ENCODE measurements at regions not wholly inside any gene's neighbourhood (a gene's known extent, or its start where the extent isn't known, plus 50 kb on each side); places are given as distances from the start of the nearest gene placed in this dataset.
"Not testable (repeated sequence)": the region's sequence is repeated elsewhere in the genome, so short reads cannot be mapped to it uniquely, and the experiment has no call there.

GRCh38 chr18:28736951-28737350 lies 560.0 kb upstream of the CDH2 start:
- no peak for DNase-seq
- POLR2A ChIA-PET = no interaction called here
- Mint-ChIP-seq H3K27me3 (no peaks in the 10 kb centered on the region), H3K4me1 (no peaks in the 10 kb centered on the region), H3K9me3 (peaks cover 7% of the 10 kb centered on the region), H3K4me3 (no peak overlapping the region), H3K36me3 (ENCODE audit: low read depth) (no peaks in the 10 kb centered on the region), H3K27ac (no peak overlapping the region)
- ATAC-seq (ENCODE audit: low read depth) = no peak
- CTCF ChIA-PET = no interaction called here
- TF ChIP-seq CTCF (IDR thresholded peaks at IDR 0.05) = no peak
- intact Hi-C loops (cut with micrococcal nuclease) = no loop called here

DNA sequence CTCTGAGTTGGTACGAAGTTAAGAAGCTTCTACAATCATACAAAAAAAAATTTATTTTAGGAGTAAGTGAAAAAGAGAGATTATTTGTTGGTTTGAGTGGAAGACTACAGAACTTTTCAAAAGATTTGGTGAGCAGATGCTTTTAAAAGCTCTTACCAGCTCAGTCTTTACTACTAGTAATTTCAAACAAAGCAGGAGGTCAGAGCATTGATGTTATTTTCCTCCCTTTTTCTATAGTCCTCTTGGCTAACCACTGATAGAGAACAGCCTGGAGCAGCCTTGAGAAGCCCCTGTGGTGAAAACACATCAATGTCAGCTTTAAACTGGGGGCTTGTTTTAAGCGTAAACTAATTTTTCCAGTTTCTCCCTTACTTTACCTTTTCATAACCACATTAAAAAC lies 559.3 kb upstream of the CDH2 start:
- intact Hi-C loops (cut with micrococcal nuclease) = no loop called here
- H3K4me1 Mint-ChIP-seq = no peaks in the 10 kb centered on the region
- TF ChIP-seq CTCF (IDR thresholded peaks at IDR 0.05) = no peak
- ChIA-PET CTCF (no interaction called here), POLR2A (no interaction called here)
- H3K27me3 Mint-ChIP-seq = no peaks in the 10 kb centered on the region
- no peak overlapping the region for H3K4me3 Mint-ChIP-seq
- DNase-seq = no peak
- H3K27ac Mint-ChIP-seq = no peak overlapping the region
- peaks cover 7% of the 10 kb centered on the region for H3K9me3 Mint-ChIP-seq
- H3K36me3 Mint-ChIP-seq (ENCODE audit: low read depth) = no peaks in the 10 kb centered on the region
- no peak for ATAC-seq (ENCODE audit: low read depth)

DNA sequence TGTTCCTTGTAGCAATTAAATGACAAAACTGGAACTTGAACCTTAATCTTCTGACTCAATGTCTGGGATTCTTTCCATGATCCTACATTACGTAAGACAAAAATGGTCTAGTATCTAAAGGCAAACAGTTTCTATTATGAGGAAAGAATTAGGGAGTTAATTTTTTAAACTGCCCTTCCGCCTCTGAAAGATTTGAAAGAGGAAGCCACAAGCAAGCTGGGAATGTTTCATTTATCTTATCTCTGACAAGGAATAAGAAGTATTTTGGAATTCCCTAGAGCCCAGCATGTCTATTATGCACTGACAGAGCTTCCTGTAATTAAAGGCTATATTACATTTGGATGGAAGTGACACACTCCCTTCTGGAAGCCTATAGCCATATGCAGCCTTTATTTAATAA lies 558.8 kb upstream of the CDH2 start:
- CTCF ChIA-PET = no interaction called here

DNA sequence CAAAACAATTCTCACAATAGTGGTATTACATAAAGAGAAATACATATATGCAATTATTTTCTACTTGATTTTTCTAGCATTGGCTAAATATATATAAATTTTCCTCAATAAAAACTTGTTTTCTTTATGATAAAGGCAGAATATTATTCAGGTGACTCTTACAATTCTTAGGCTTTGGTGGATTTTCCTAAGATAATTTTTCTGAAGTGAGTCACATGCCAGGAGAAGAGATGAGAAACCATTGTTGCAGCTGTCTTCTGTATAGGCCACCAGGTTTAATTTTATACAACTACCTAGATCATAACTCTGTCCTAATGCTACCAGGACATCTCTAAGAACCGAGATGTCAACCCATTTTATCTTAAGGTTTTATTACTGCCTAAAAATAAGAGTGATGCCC lies 552.4 kb upstream of the CDH2 start:
- ChIA-PET POLR2A (no interaction called here), CTCF (no interaction called here)
- Mint-ChIP-seq H3K27me3 (no peaks in the 10 kb centered on the region), H3K27ac (no peak overlapping the region), H3K36me3 (ENCODE audit: low read depth) (no peaks in the 10 kb centered on the region), H3K9me3 (peaks cover 2% of the 10 kb centered on the region), H3K4me1 (no peaks in the 10 kb centered on the region), H3K4me3 (no peak overlapping the region)
- no peak for TF ChIP-seq CTCF (IDR thresholded peaks at IDR 0.05)
- intact Hi-C loops (cut with micrococcal nuclease) = no loop called here
- ATAC-seq (ENCODE audit: low read depth) = no peak
- no peak for DNase-seq

More for the DNA sequence above, 558.8 kb upstream of the CDH2 start:
- no peak for TF ChIP-seq CTCF (IDR thresholded peaks at IDR 0.05)
- Mint-ChIP-seq H3K27ac (no peak overlapping the region), H3K4me1 (no peaks in the 10 kb centered on the region), H3K36me3 (ENCODE audit: low read depth) (no peaks in the 10 kb centered on the region), H3K4me3 (no peak overlapping the region), H3K9me3 (peaks cover 7% of the 10 kb centered on the region), H3K27me3 (no peaks in the 10 kb centered on the region)
- DNase-seq (no peak), ATAC-seq (ENCODE audit: low read depth) (no peak)
- intact Hi-C loops (cut with micrococcal nuclease) = no loop called here
- POLR2A ChIA-PET = no interaction called here

DNA sequence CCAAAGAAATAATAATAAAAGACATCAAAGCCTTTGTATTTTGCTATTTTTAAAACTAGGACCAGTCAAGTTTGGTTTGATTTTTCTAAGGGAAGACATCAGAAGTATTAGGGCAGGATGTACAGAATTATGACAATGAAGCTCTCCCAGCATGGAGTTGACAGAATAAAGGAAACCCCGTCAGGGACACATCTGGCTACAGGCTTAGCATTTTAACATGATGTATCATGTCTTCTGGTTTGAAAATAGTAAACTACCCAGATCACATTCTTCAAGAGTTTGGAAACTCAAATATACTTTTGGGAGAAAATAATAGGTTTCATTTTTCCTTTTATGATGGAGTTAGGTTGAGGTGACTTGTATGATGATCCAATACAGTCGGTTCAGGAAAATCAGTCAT lies 552.0 kb upstream of the CDH2 start:
- no peaks in the 10 kb centered on the region for H3K4me1 Mint-ChIP-seq
- ATAC-seq (ENCODE audit: low read depth) = no peak
- H3K4me3 Mint-ChIP-seq = no peak overlapping the region
- CTCF ChIA-PET = no interaction called here
- no peak overlapping the region for H3K27ac Mint-ChIP-seq
- intact Hi-C loops (cut with micrococcal nuclease) = no loop called here
- H3K27me3 Mint-ChIP-seq = no peaks in the 10 kb centered on the region
- no peaks in the 10 kb centered on the region for H3K36me3 Mint-ChIP-seq (ENCODE audit: low read depth)
- TF ChIP-seq CTCF (IDR thresholded peaks at IDR 0.05) = no peak
- POLR2A ChIA-PET = no interaction called here
- DNase-seq = no peak
- peaks cover 2% of the 10 kb centered on the region for H3K9me3 Mint-ChIP-seq

GRCh38 chr18:28727189-28727588 lies 550.3 kb upstream of the CDH2 start:
- H3K27ac Mint-ChIP-seq; H3K9me3 Mint-ChIP-seq; POLR2A ChIA-PET; intact Hi-C loops (cut with micrococcal nuclease); H3K4me3 Mint-ChIP-seq; DNase-seq; H3K36me3 Mint-ChIP-seq (ENCODE audit: low read depth); H3K4me1 Mint-ChIP-seq; H3K27me3 Mint-ChIP-seq; CTCF ChIA-PET; ATAC-seq (ENCODE audit: low read depth): not testable (repeated sequence)
